NCI-H146 treated with DMSO at 0.1 percent for 48 hours (cell line): ENCODE measurements at regions not wholly inside any gene's neighbourhood (a gene's known extent, or its start where the extent isn't known, plus 50 kb on each side); places are given as distances from the start of the nearest gene placed in this dataset.
"Not testable (repeated sequence)": the region's sequence is repeated elsewhere in the genome, so short reads cannot be mapped to it uniquely, and the experiment has no call there.

Experiments used
- DNase-seq: peaks from one replicate; lab custom pipeline; 2025; ENCODE audit not compliant: unreplicated experiment; lab: John Stamatoyannopoulos, UW

- no peak for DNase-seq
Measured at GRCh38 chr3:4067893-4068292, 235.3 kb upstream of the SETMAR start.

- no peak for DNase-seq
Measured at GRCh38 chr3:4069796-4070195, 233.4 kb upstream of the SETMAR start.

- DNase-seq: no peak
Measured at GRCh38 chr3:4071481-4072184, 231.5 kb upstream of the SETMAR start.

DNA sequence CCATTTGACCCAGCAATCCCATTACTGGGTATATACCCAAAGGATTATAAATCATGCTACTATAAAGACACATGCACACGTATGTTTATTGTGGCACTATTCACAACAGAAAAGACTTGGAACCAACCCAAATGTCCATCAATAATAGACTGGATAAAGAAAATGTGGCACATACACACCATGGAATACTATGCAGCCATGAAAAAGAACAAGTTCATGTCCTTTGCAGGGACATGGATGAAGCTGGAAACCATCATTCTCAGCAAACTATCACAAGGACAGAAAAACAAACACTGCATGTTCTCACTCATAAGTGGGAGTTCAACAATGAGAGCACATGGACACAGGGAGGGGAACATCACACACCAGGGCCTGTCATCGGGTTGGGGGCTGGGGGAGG, 225.9 kb upstream of the SETMAR start:
- DNase-seq: not testable (repeated sequence)

GRCh38 chr3:4077950-4078349, 225.2 kb upstream of the SETMAR start:
- no peak for DNase-seq

DNA sequence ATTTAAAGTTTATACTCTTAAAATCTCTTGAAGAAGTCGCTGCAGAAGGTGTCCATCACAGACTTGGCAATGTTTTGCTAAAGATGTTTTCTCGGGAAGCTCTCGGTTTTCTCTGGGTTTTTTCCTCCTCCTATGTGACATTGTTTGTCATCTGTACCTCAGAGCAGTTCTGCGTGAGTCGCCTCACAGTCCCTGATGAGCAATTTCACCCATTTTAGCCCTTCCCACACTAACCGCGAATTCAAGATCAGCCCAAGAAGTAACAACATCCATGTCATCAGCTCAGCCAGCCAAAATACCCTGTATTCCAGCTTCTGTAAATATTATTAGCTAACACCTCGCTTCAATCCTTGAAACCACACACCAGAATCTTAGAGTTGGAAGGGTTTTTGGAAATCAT, 224.3 kb upstream of the SETMAR start:
- DNase-seq: no peak

DNA sequence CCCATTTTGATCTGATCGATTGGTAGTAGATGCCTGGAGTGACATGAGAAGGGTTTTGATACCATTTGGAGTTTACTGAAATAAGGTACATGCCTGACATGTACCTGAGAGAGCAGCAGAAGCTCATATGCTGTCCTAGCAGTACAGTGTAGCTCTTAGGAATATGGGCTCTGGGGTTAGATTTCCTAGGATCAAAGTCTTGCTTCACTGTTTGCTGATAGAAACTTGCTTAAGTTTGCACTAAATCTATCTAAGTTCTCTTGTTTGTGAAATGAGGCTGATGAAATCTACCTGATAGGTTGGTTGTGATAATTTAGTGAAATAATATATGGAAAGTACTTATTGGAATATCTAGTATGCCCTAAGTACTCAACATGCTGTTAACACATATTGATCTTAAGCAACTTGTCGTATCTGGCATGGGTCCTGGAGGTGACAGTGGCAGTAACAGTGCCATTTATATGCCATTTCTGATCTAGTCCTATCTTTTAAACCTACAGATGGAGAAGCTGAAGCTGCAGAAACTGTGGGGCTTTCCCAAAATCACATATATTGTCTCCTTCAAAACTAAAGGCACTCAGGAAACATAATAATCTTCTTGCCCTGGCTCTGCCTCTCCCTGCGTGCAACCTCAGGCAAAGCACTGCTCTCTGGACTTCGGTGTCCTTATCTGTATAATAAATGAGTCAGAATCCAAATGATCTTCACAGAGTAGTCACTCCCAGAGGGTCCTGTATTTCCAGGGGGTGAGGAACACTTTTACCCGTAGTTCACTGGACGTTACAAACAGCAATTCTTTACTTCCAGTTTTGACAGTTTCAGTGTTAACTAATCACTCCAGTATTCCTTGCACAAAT, 223.6 kb upstream of the SETMAR start:
- no peak for DNase-seq

DNA sequence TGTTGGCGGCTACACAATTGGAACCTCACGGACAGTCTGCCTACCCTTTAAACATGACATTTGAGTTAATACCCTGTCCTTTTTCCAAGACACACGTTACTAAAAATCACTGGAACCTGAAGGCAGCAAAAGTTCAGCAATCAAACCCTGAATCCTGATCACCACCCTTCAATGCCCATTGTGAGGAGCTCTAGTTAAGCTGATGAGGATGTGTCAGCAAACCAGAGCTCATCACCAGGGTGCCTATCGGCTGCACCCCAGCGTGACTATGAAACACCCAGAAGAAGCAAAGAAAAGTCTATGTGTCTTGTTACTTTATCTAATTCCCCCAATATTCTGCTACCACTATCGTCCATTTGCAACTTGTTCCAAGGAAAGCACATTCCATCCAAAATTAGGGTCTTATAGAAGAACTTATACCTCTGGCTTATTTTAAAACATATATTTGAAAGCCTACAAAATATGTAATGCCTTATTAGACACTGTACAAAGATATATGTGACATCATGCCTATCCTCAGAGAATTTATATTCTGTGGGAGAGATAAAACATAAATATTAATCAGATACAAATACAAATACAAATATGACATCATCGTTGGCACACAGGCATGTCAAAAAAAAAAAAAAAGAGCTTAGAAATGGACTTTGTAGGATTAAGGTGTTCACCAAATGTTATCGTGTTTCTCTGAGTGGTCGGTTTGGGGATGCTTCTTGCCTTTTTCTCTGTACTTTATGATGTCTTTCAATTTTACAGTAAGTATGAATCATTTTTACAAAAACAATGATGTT, 219.7 kb upstream of the SETMAR start:
- no peak for DNase-seq

DNA sequence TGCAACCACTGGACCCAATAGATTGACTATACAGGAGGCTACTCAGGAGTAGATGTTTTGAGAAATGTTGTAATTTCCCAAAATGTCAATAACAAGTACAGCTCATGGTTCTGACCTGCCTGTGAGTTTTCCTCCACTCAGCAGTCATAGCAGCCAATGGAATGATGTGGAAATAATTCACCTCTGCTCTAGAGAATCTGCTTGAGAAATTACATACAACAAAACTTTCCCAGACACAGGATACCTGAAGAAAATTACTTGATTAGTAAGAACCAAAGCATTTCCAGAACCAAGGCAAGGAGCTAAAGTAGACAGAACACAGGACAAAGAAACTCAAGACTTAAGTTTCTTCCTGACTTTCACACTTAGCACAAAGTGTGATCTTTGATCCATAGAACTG, 218.9 kb upstream of the SETMAR start:
- no peak for DNase-seq

- DNase-seq: not testable (repeated sequence)
Measured at GRCh38 chr3:4086662-4087061, 216.5 kb upstream of the SETMAR start.

DNA sequence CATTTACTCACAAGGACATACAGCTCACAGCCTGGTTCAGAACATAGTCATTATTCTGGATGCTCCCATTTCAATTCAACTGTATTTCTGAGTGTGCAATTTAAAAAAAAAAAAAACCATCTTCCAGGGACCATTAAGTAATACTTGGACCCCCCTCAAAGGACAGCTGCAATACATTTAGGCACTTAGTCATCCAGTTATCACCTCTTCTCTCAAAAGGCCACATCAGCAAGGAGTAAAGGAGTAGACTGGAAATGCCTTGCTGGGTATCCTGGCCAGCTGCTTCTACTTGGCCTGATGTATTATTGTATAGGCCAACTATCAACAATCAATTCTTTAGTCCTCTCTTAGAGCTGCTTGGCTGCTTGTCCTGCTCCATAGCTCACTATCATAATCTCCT, 211.4 kb upstream of the SETMAR start:
- DNase-seq: no peak

GRCh38 chr3:4097801-4098200, 205.4 kb upstream of the SETMAR start:
- DNase-seq: no peak

- no peak for DNase-seq
Measured at GRCh38 chr3:4099607-4100006, 203.6 kb upstream of the SETMAR start.

DNA sequence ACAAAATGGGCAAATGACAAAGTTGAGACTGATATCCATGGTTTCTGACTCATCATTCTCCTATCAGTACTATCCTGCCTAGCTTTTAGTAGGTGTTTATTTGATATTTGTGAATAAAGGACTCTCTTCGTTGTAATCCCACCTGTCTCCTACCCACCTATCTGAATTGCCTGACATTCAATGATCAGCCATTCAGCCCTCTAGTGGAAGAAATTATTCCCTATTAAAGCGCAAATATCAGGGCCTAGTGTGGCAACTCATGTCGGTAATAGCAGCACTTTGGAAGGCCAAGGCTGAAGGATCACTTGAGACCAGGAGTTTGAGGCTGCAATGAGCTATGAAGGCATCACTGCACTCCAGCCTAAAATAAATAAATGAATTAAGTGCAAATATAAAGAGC, 195.7 kb upstream of the SETMAR start:
- DNase-seq: no peak

DNA sequence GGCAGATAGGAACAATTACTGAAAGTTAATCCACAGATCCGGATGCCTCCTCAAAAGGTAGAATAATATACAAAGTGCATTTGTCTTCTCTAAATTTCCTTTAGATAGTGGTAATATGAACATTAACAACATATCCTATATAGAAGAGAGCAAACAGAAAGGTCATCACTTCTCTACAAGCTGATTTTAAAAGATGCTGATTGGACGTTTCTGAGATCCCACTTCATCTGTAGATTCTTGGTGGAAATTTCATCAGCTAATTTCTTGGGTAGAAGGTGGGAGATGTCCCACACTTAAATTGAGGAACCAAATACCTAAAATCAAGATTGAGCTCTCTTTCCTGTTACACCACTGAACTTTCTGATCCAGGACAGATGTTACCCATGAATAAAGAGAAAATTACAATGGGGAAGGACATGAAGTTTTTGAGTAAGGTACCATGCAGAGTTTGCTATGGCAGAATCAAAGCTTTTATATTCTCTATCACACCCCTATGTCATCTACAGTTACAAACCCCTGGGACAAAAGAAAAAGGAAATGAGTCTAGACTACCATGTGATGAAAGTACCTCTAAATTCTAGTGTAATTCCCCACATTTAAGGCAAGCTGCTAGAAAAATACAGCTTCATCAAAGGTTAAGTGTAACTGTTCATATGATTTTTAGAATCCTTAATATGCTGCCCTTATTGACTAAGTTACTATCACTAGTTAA, 189.2 kb upstream of the SETMAR start:
- no peak for DNase-seq

GRCh38 chr3:4119119-4119518, 184.1 kb upstream of the SETMAR start:
- DNase-seq: no peak

- no peak for DNase-seq
Measured at GRCh38 chr3:4125576-4125975, 177.6 kb upstream of the SETMAR start.

DNA sequence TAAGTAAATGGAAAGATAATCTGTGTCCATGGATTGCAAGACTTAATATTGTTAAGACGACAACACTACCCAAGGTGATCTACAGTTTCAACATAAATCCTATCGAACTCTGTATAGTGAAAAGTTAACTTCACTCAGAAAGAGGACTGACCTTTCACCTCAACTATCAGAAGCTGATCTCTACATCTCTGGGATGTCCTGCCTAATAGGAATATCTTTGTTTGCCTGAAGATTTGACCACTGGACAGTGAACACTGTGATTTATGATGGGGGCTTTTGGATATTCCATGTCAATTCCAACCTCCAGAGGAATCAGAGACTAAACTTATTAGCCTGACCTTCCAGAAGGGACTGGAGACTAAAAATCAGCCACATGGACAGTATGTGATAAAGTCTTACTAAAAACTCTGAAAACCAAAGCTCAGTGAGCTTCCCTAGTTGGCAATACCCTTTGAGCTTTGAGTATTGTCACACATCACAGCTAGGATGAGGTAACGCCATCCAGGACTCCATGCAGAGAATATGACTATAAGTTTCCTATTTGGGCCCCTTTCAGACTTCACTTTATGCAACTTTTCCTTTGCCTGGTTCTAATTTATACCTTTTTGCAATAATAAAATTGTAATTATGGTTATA, 164.9 kb upstream of the SETMAR start:
- no peak for DNase-seq

DNA sequence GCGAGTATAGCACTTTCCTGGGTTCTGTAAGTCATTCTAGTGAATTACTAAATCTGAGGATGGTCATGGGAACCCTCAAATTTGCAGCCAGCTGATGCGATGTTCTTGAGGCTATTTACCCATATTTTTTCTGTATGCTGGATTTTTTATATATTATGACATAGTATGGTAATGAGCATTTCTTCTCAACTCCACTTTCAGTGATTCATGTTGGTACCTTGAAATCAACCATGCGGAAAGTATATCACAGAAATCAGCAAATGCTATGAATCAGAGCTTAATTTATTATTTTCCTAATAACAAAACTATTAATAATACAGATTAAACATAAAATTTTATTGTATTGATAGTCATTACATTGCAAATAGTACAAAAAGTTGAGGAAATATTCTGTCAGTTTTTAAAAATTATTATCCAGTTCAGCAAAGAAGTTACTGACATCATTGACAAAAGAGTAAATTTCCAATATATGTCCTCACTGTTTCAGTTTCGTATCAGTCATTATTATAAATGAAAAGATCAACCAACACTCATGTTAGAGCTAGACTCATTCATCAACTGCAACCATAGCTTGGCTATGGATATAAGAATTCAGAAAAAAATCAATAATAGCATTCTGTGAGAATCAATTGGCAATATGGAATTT, 164.3 kb upstream of the SETMAR start:
- no peak for DNase-seq

DNA sequence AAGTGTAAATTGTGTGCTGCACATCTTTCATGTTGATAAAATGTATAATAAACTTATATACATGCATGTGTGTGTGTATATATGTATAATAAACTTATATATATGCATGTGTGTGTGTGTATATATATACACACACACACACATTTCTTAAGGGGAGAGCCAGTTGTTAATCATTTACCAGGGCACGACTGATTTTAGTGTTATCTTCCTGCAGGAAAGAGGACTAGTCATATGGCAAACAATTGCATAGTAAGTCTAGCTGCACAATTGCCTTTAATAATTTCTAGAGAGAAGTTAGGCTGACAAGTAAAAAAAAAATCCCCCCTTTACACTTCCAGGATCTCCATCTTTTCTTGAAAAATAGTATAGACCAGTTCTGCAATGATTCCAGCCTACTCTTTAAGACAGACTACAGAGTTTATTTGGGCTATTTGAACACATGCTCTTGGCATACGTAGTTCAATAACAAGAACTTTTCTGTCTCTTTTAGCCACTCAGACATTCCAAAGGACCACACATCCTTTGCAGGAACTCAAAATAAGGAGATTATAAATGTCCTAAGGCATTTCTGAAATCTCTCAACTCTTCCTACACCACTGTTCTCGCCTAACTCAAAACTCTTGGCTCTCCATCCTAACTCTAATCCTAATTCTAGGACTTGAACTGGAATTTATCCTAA, 163.6 kb upstream of the SETMAR start:
- no peak for DNase-seq
